Activated naive CD4-positive, alpha-beta T cell treated with anti-CD3 and anti-CD28 coated beads for 36 hours (primary cell): ENCODE measurements at regions not wholly inside any gene's neighbourhood (a gene's known extent, or its start where the extent isn't known, plus 50 kb on each side); places are given as distances from the start of the nearest gene placed in this dataset.

Experiments
- CTCF ChIA-PET: fragments of 350-600 bp; sonication (Branson Sonifier 250); formaldehyde crosslinking; loops from one replicate; lab custom pipeline; 2021; ENCODE audit warnings: antibody characterized with exemption; lab: Charles Lee
- DNase-seq: peaks from one replicate; pipeline ENCODE4 v3.0.0-alpha.2; 2020
- H3K27ac Mint-ChIP-seq: one replicate; pipeline ENCODE4 v1.8.0; 2021; ENCODE audit warnings: mild to moderate bottlenecking, mixed read lengths
- H3K27me3 Mint-ChIP-seq: one replicate; pipeline ENCODE4 v1.8.0; 2021; ENCODE audit warnings: low read depth, mixed read lengths
- H3K36me3 Mint-ChIP-seq: one replicate; pipeline ENCODE4 v1.8.0; 2021; ENCODE audit warnings: low read depth, mixed read lengths
- H3K4me1 Mint-ChIP-seq: one replicate; pipeline ENCODE4 v1.8.0; 2021; ENCODE audit warnings: low read depth, mixed read lengths
- H3K4me3 Mint-ChIP-seq: one replicate; pipeline ENCODE4 v1.8.0; 2021; ENCODE audit warnings: mild to moderate bottlenecking, moderate library complexity, mixed read lengths
- H3K9me3 Mint-ChIP-seq: one replicate; pipeline ENCODE4 v1.8.0; 2021; ENCODE audit warnings: mixed read lengths
- intact Hi-C: fragments of 100-400 bp; cut with micrococcal nuclease; formaldehyde crosslinking; loops from one replicate; pipeline ENCODE4 v1.15.1; 2023

GRCh38 chr2:15779381-15780041, 160.8 kb upstream of the MYCN start:
- intact Hi-C loops = no loop called here
- no peaks in the 10 kb centered on the region for H3K36me3 Mint-ChIP-seq
- H3K27me3 Mint-ChIP-seq = peaks cover 4% of the 10 kb centered on the region
- no peak overlapping the region for H3K27ac Mint-ChIP-seq
- CTCF ChIA-PET = interaction anchor here (0.7 kb wide), 1 partner anchor 355 kb away, joined by 3 read pairs; no protein-coding TSS in a partner anchor
- no peaks in the 10 kb centered on the region for H3K4me1 Mint-ChIP-seq
- DNase-seq = no peak
- no peaks in the 10 kb centered on the region for H3K9me3 Mint-ChIP-seq
- H3K4me3 Mint-ChIP-seq = no peak overlapping the region

GRCh38 chr2:15780234-15780633, 160.1 kb upstream of the MYCN start:
- H3K4me1 Mint-ChIP-seq = no peaks in the 10 kb centered on the region

GRCh38 chr2:15780912-15781574, 159.3 kb upstream of the MYCN start:
- peaks cover 4% of the 10 kb centered on the region for H3K27me3 Mint-ChIP-seq
- no peak for DNase-seq
- H3K9me3 Mint-ChIP-seq = no peaks in the 10 kb centered on the region
- no peak overlapping the region for H3K27ac Mint-ChIP-seq
- no peaks in the 10 kb centered on the region for H3K4me1 Mint-ChIP-seq
- CTCF ChIA-PET = no interaction called here
- intact Hi-C loops = no loop called here
- no peaks in the 10 kb centered on the region for H3K36me3 Mint-ChIP-seq
- no peak overlapping the region for H3K4me3 Mint-ChIP-seq

More at GRCh38 chr2:15780234-15780633, 160.1 kb upstream of the MYCN start:
- no peak for DNase-seq
- H3K4me3 Mint-ChIP-seq = no peak overlapping the region
- no peaks in the 10 kb centered on the region for H3K36me3 Mint-ChIP-seq
- H3K9me3 Mint-ChIP-seq = no peaks in the 10 kb centered on the region
- no peak overlapping the region for H3K27ac Mint-ChIP-seq
- peaks cover 4% of the 10 kb centered on the region for H3K27me3 Mint-ChIP-seq
- CTCF ChIA-PET = interaction anchor here (0.7 kb wide), 1 partner anchor 355 kb away, joined by 3 read pairs; no protein-coding TSS in a partner anchor
- intact Hi-C loops = no loop called here

- Mint-ChIP-seq H3K27me3 (peaks cover under 1% of the 10 kb centered on the region), H3K4me3 (no peak overlapping the region), H3K36me3 (no peaks in the 10 kb centered on the region), H3K27ac (no peak overlapping the region), H3K4me1 (no peaks in the 10 kb centered on the region), H3K9me3 (no peaks in the 10 kb centered on the region)
- no peak for DNase-seq
- intact Hi-C loops = no loop called here
- CTCF ChIA-PET = no interaction called here
These were observed 158.2 kb upstream of the MYCN start for GRCh38 chr2:15782009-15782751.

GRCh38 chr2:15782769-15783294, 157.5 kb upstream of the MYCN start:
- H3K4me1 Mint-ChIP-seq = no peaks in the 10 kb centered on the region
- intact Hi-C loops = no loop called here
- no peaks in the 10 kb centered on the region for H3K36me3 Mint-ChIP-seq
- no peak for DNase-seq
- no peak overlapping the region for H3K4me3 Mint-ChIP-seq
- H3K9me3 Mint-ChIP-seq = no peaks in the 10 kb centered on the region
- H3K27me3 Mint-ChIP-seq = no peaks in the 10 kb centered on the region
- no peak overlapping the region for H3K27ac Mint-ChIP-seq
- CTCF ChIA-PET = no interaction called here

- no peak for DNase-seq
- CTCF ChIA-PET = no interaction called here
- H3K4me3 Mint-ChIP-seq = no peak overlapping the region
- H3K4me1 Mint-ChIP-seq = no peaks in the 10 kb centered on the region
- H3K36me3 Mint-ChIP-seq = no peaks in the 10 kb centered on the region
- no peak overlapping the region for H3K27ac Mint-ChIP-seq
- no peaks in the 10 kb centered on the region for H3K9me3 Mint-ChIP-seq
- H3K27me3 Mint-ChIP-seq = no peaks in the 10 kb centered on the region
- intact Hi-C loops = no loop called here
These were observed 156.9 kb upstream of the MYCN start for GRCh38 chr2:15783489-15783888.

- intact Hi-C loops = no loop called here
- Mint-ChIP-seq H3K36me3 (no peaks in the 10 kb centered on the region), H3K27me3 (no peaks in the 10 kb centered on the region), H3K9me3 (no peaks in the 10 kb centered on the region), H3K27ac (no peak overlapping the region), H3K4me1 (no peaks in the 10 kb centered on the region), H3K4me3 (no peak overlapping the region)
- DNase-seq = no peak
- CTCF ChIA-PET = interaction anchor here (0.6 kb wide), 1 partner anchor 305 kb away, joined by 3 read pairs; no protein-coding TSS in a partner anchor
These were observed 156.1 kb upstream of the MYCN start for GRCh38 chr2:15784106-15784885.

GRCh38 chr2:15784886-15785801, 155.2 kb upstream of the MYCN start:
- intact Hi-C loops = no loop called here
- DNase-seq = no peak
- CTCF ChIA-PET = interaction anchor here (0.6 to 1.0 kb wide), 2 partner anchors 17 to 304 kb away, joined by 3 to 4 read pairs; no protein-coding TSS in a partner anchor
- H3K9me3 Mint-ChIP-seq = no peaks in the 10 kb centered on the region
- H3K27ac Mint-ChIP-seq = no peak overlapping the region
- H3K4me3 Mint-ChIP-seq = no peak overlapping the region
- no peaks in the 10 kb centered on the region for H3K36me3 Mint-ChIP-seq
- H3K27me3 Mint-ChIP-seq = no peaks in the 10 kb centered on the region
- H3K4me1 Mint-ChIP-seq = no peaks in the 10 kb centered on the region

GRCh38 chr2:15786003-15786654, 154.2 kb upstream of the MYCN start:
- Mint-ChIP-seq H3K27ac (no peak overlapping the region), H3K36me3 (no peaks in the 10 kb centered on the region), H3K27me3 (no peaks in the 10 kb centered on the region), H3K4me3 (no peak overlapping the region), H3K4me1 (no peaks in the 10 kb centered on the region), H3K9me3 (no peaks in the 10 kb centered on the region)
- no peak for DNase-seq
- intact Hi-C loops = no loop called here
- CTCF ChIA-PET = interaction anchor here (1.0 kb wide), 1 partner anchor 16 kb away, joined by 4 read pairs; no protein-coding TSS in a partner anchor

- intact Hi-C loops = no loop called here
- no peaks in the 10 kb centered on the region for H3K27me3 Mint-ChIP-seq
- CTCF ChIA-PET = no interaction called here
- no peak overlapping the region for H3K4me3 Mint-ChIP-seq
- no peaks in the 10 kb centered on the region for H3K9me3 Mint-ChIP-seq
- no peak overlapping the region for H3K27ac Mint-ChIP-seq
- no peaks in the 10 kb centered on the region for H3K4me1 Mint-ChIP-seq
- no peak for DNase-seq
- no peaks in the 10 kb centered on the region for H3K36me3 Mint-ChIP-seq
These were observed 153.4 kb upstream of the MYCN start for GRCh38 chr2:15786901-15787300.
